ENCODE measurements at regions not wholly inside any gene's neighbourhood (a gene's known extent, or its start where the extent isn't known, plus 50 kb on each side); places are given as distances from the start of the nearest gene placed in this dataset.

- Mint-ChIP-seq H3K4me3 (ENCODE audit: unreplicated experiment) (no peak overlapping the region), H3K9me3 (ENCODE audit: unreplicated experiment) (no peaks in the 10 kb centered on the region), H3K27me3 (ENCODE audit: insufficient read depth, unreplicated experiment) (no peaks in the 10 kb centered on the region), H3K36me3 (ENCODE audit: insufficient read depth, unreplicated experiment) (no peaks in the 10 kb centered on the region), H3K4me1 (ENCODE audit: insufficient read depth, unreplicated experiment) (no peaks in the 10 kb centered on the region), H3K27ac (ENCODE audit: low read depth, unreplicated experiment) (no peak overlapping the region)
- ChIA-PET CTCF (interaction anchor here (0.6 kb wide), 1 partner anchor 1175 kb away, joined by 3 read pairs; no protein-coding TSS in a partner anchor), POLR2A (interaction anchor here (0.6 kb wide), 1 partner anchor 318 kb away, joined by 4 read pairs; no protein-coding TSS in a partner anchor)
- intact Hi-C loops (cut with micrococcal nuclease), result loop anchor here (10.0 kb wide), 1 partner anchor 79 kb away; no protein-coding TSS in a partner anchor
- BruUV-seq (replicated peaks), result no TSS peak
- DNase-seq (ENCODE audit: unreplicated experiment), result peak; percentile 6
- TF ChIP-seq CTCF (IDR thresholded peaks at IDR 0.05; ENCODE audit: unreplicated experiment), result no peak
These were observed 90.8 kb upstream of the MEIS1 start for GRCh38 chr2:66344087-66344663.

- Mint-ChIP-seq H3K4me3 (ENCODE audit: unreplicated experiment) (no peak overlapping the region), H3K9me3 (ENCODE audit: unreplicated experiment) (no peaks in the 10 kb centered on the region), H3K27me3 (ENCODE audit: insufficient read depth, unreplicated experiment) (no peaks in the 10 kb centered on the region), H3K27ac (ENCODE audit: low read depth, unreplicated experiment) (no peak overlapping the region), H3K36me3 (ENCODE audit: insufficient read depth, unreplicated experiment) (no peaks in the 10 kb centered on the region), H3K4me1 (ENCODE audit: insufficient read depth, unreplicated experiment) (no peaks in the 10 kb centered on the region)
- CTCF ChIA-PET, result interaction anchor here (0.7 kb wide), 1 partner anchor 699 kb away, joined by 3 read pairs; no protein-coding TSS in a partner anchor
- POLR2A ChIA-PET, result interaction anchor here (0.6 kb wide), 1 partner anchor 1562 kb away, joined by 3 read pairs; no protein-coding TSS in a partner anchor
- no peak for DNase-seq (ENCODE audit: unreplicated experiment)
- intact Hi-C loops (cut with micrococcal nuclease), result loop anchor here (10.0 kb wide), 1 partner anchor 78 kb away; no protein-coding TSS in a partner anchor
- BruUV-seq (replicated peaks), result no TSS peak
- no peak for TF ChIP-seq CTCF (IDR thresholded peaks at IDR 0.05; ENCODE audit: unreplicated experiment)
These were observed 91.7 kb upstream of the MEIS1 start for GRCh38 chr2:66343259-66343658.

- intact Hi-C loops (cut with micrococcal nuclease), result loop anchor here (10.0 kb wide), 1 partner anchor 76 kb away; no protein-coding TSS in a partner anchor
- no peaks in the 10 kb centered on the region for H3K36me3 Mint-ChIP-seq (ENCODE audit: insufficient read depth, unreplicated experiment)
- TF ChIP-seq CTCF (IDR thresholded peaks at IDR 0.05; ENCODE audit: unreplicated experiment), result no peak
- ChIA-PET POLR2A (no interaction called here), CTCF (no interaction called here)
- H3K4me3 Mint-ChIP-seq (ENCODE audit: unreplicated experiment), result no peak overlapping the region
- no peaks in the 10 kb centered on the region for H3K27me3 Mint-ChIP-seq (ENCODE audit: insufficient read depth, unreplicated experiment)
- no TSS peak for BruUV-seq (replicated peaks)
- H3K9me3 Mint-ChIP-seq (ENCODE audit: unreplicated experiment), result no peaks in the 10 kb centered on the region
- H3K4me1 Mint-ChIP-seq (ENCODE audit: insufficient read depth, unreplicated experiment), result peaks cover under 1% of the 10 kb centered on the region
- no peak overlapping the region for H3K27ac Mint-ChIP-seq (ENCODE audit: low read depth, unreplicated experiment)
- DNase-seq (ENCODE audit: unreplicated experiment), result no peak
These were observed 94.4 kb upstream of the MEIS1 start for GRCh38 chr2:66340521-66340920.

- intact Hi-C loops (cut with micrococcal nuclease), result no loop called here
These were observed 100.5 kb upstream of the MEIS1 start for GRCh38 chr2:66334237-66335029.

More at GRCh38 chr2:66334237-66335029, 100.5 kb upstream of the MEIS1 start:
- H3K27ac Mint-ChIP-seq (ENCODE audit: low read depth, unreplicated experiment), result peak overlapping the region; percentile 63
- TF ChIP-seq CTCF (IDR thresholded peaks at IDR 0.05; ENCODE audit: unreplicated experiment), result no peak
- peak; percentile 89 for DNase-seq (ENCODE audit: unreplicated experiment)
- peaks cover 6% of the 10 kb centered on the region for H3K36me3 Mint-ChIP-seq (ENCODE audit: insufficient read depth, unreplicated experiment)
- no peaks in the 10 kb centered on the region for H3K9me3 Mint-ChIP-seq (ENCODE audit: unreplicated experiment)
- ChIA-PET CTCF (interaction anchor here (0.5 kb wide), 1 partner anchor 162 kb away, joined by 3 read pairs; no protein-coding TSS in a partner anchor), POLR2A (interaction anchor here (0.9 to 1.7 kb wide), 3 partner anchors 30 to 334 kb away, joined by 3 to 5 read pairs (median 3); no protein-coding TSS in a partner anchor)
- peaks cover 10% of the 10 kb centered on the region for H3K4me1 Mint-ChIP-seq (ENCODE audit: insufficient read depth, unreplicated experiment)
- BruUV-seq (replicated peaks), result no TSS peak
- H3K4me3 Mint-ChIP-seq (ENCODE audit: unreplicated experiment), result peak overlapping the region; percentile 58
- H3K27me3 Mint-ChIP-seq (ENCODE audit: insufficient read depth, unreplicated experiment), result no peaks in the 10 kb centered on the region

Measured in MCF 10A (cell line).